Thymus (tissue), 11 donors: ENCODE measurements at regions not wholly inside any gene's neighbourhood (a gene's known extent, or its start where the extent isn't known, plus 50 kb on each side); places are given as distances from the start of the nearest gene placed in this dataset.

ENCODE experiments used
- DNase-seq, 9 donors: peaks; one replicate each; pipeline ENCODE4 v3.0.0-alpha.2; 2013; ENCODE audit warnings: low spot score in 9 of 9, low read depth in 6 of 9, missing footprints in 1 of 9
- H3K27ac ChIP-seq, 2 donors: one replicate each; pipeline ENCODE4 v1.5.1; 2013; ENCODE audit warnings: control low read depth in 1 of 2, low read depth in 1 of 2, low read length in 1 of 2, mild to moderate bottlenecking in 1 of 2, moderate library complexity in 1 of 2
- H3K27me3 ChIP-seq, 2 donors: one replicate each; pipeline ENCODE4 v1.5.1; 2013; ENCODE audit warnings: low read length in 1 of 2; ENCODE audit not compliant: control insufficient read depth in 2 of 2, insufficient read depth in 1 of 2
- H3K36me3 ChIP-seq, 2 donors: one replicate each; pipeline ENCODE4 v1.5.1; 2013; ENCODE audit warnings: low read length in 1 of 2, mild to moderate bottlenecking in 1 of 2, moderate library complexity in 1 of 2; ENCODE audit not compliant: control insufficient read depth in 2 of 2, insufficient read depth in 2 of 2
- H3K4me1 ChIP-seq, 2 donors: one replicate each; pipeline ENCODE4 v1.5.1; 2013; ENCODE audit warnings: low read length in 2 of 2; ENCODE audit not compliant: control insufficient read depth in 2 of 2, insufficient read depth in 2 of 2
- H3K4me3 ChIP-seq, 2 donors: one replicate each; pipeline ENCODE4 v1.5.1; 2013; ENCODE audit warnings: low read length in 2 of 2, control low read depth in 1 of 2, mild to moderate bottlenecking in 1 of 2
- H3K9me3 ChIP-seq, 2 donors: one replicate each; pipeline ENCODE4 v1.5.1; 2013; ENCODE audit warnings: low read length in 1 of 2, mild to moderate bottlenecking in 1 of 2; ENCODE audit not compliant: control insufficient read depth in 2 of 2, insufficient read depth in 1 of 2
- WGBS: extraction: QIAGEN DNeasy Blood & Tissue Kit; methylation state at CpG from one replicate; pipeline ENCODE4 v1.1.7; 2013; 5-methylcytosine and 5-hydroxymethylcytosine counted together
- donor health status: healthy.

- 26% methylated on average over 4 of the region's 4 CpGs for WGBS
- peaks cover 6 to 19% of the 10 kb centered on the region in 2 donors for H3K4me1 ChIP-seq
These were observed 95.7 kb upstream of the SERTAD2 start for GRCh38 chr2:64749446-64749845.

GRCh38 chr2:64750001-64750816, 96.5 kb upstream of the SERTAD2 start:
- peak overlapping the region; percentile 88 to 98 for H3K4me3 ChIP-seq
- H3K36me3 ChIP-seq: no peaks in the 10 kb centered on the region
- under 1% methylated on average over 38 of the region's 38 CpGs for WGBS
- H3K9me3 ChIP-seq: no peaks in the 10 kb centered on the region
- H3K27ac ChIP-seq: peak overlapping the region; percentile 94 to 98
- H3K27me3 ChIP-seq: no peaks in the 10 kb centered on the region
- H3K4me1 ChIP-seq: peaks cover 6 to 19% of the 10 kb centered on the region in 2 donors
- DNase-seq: peak in 4 of 9 donors; percentile 29 to 53 (median 39)

More at GRCh38 chr2:64749446-64749845, 95.7 kb upstream of the SERTAD2 start:
- H3K36me3 ChIP-seq: no peaks in the 10 kb centered on the region
- peak overlapping the region; percentile 94 to 98 for H3K27ac ChIP-seq
- peak in 1 of 9 donors; percentile 37 for DNase-seq
- peak overlapping the region; percentile 88 to 98 for H3K4me3 ChIP-seq
- no peaks in the 10 kb centered on the region for H3K27me3 ChIP-seq
- H3K9me3 ChIP-seq: no peaks in the 10 kb centered on the region

- Histone ChIP-seq H3K4me1 (peaks cover 6 to 19% of the 10 kb centered on the region in 2 donors), H3K27ac (peak overlapping the region; percentile 94 to 98), H3K4me3 (peak overlapping the region; percentile 88 to 98), H3K27me3 (no peaks in the 10 kb centered on the region), H3K9me3 (no peaks in the 10 kb centered on the region), H3K36me3 (no peaks in the 10 kb centered on the region)
- under 1% methylated on average over 43 of the region's 43 CpGs for WGBS
- DNase-seq: peak; percentile 89 to 99 (median 95)
These were observed 97.1 kb upstream of the SERTAD2 start for GRCh38 chr2:64750817-64751285.

- H3K27ac ChIP-seq: peak overlapping the region; percentile 94 to 98
- peaks cover 6 to 19% of the 10 kb centered on the region in 2 donors for H3K4me1 ChIP-seq
- H3K36me3 ChIP-seq: no peaks in the 10 kb centered on the region
- DNase-seq: peak in 6 of 9 donors; percentile 45 to 95 (median 77)
- H3K9me3 ChIP-seq: no peaks in the 10 kb centered on the region
- peak overlapping the region; percentile 88 to 98 for H3K4me3 ChIP-seq
- WGBS: under 1% methylated on average over 59 of the region's 59 CpGs
- no peaks in the 10 kb centered on the region for H3K27me3 ChIP-seq
These were observed 97.9 kb upstream of the SERTAD2 start for GRCh38 chr2:64751286-64752260.

GRCh38 chr2:64753399-64753798, 99.7 kb upstream of the SERTAD2 start:
- 68% methylated on average over 2 of the region's 2 CpGs for WGBS
- no peaks in the 10 kb centered on the region for H3K9me3 ChIP-seq

GRCh38 chr2:64754570-64754969, 100.9 kb upstream of the SERTAD2 start:
- 88% methylated on average over 1 of the region's 1 CpG for WGBS

More at GRCh38 chr2:64753399-64753798, 99.7 kb upstream of the SERTAD2 start:
- Histone ChIP-seq H3K4me3 (no peak overlapping the region), H3K27ac (no peak overlapping the region), H3K27me3 (no peaks in the 10 kb centered on the region), H3K36me3 (no peaks in the 10 kb centered on the region), H3K4me1 (peaks cover 6 to 13% of the 10 kb centered on the region in 2 donors)
- no peak for DNase-seq

GRCh38 chr2:64757126-64757525, 103.4 kb upstream of the SERTAD2 start:
- peaks cover 0 to 3% of the 10 kb centered on the region in 2 donors for H3K4me1 ChIP-seq
- H3K27me3 ChIP-seq: no peaks in the 10 kb centered on the region
- H3K4me3 ChIP-seq: no peak overlapping the region
- no peak overlapping the region for H3K27ac ChIP-seq
- no peak for DNase-seq
- WGBS: 98% methylated on average over 2 of the region's 2 CpGs
- no peaks in the 10 kb centered on the region for H3K9me3 ChIP-seq
- no peaks in the 10 kb centered on the region for H3K36me3 ChIP-seq

More at GRCh38 chr2:64754570-64754969, 100.9 kb upstream of the SERTAD2 start:
- H3K9me3 ChIP-seq: no peaks in the 10 kb centered on the region
- no peaks in the 10 kb centered on the region for H3K36me3 ChIP-seq
- H3K4me1 ChIP-seq: peaks cover under 1 to 9% of the 10 kb centered on the region in 2 donors
- no peak overlapping the region for H3K27ac ChIP-seq
- DNase-seq: no peak
- no peak overlapping the region for H3K4me3 ChIP-seq
- H3K27me3 ChIP-seq: no peaks in the 10 kb centered on the region

GRCh38 chr2:64760128-64760527, 106.4 kb upstream of the SERTAD2 start:
- no peaks in the 10 kb centered on the region for H3K27me3 ChIP-seq
- no peak for DNase-seq
- no peaks in the 10 kb centered on the region for H3K4me1 ChIP-seq
- WGBS: 98% methylated on average over 5 of the region's 5 CpGs
- H3K9me3 ChIP-seq: no peaks in the 10 kb centered on the region
- no peak overlapping the region for H3K4me3 ChIP-seq
- H3K36me3 ChIP-seq: no peaks in the 10 kb centered on the region
- no peak overlapping the region for H3K27ac ChIP-seq
